ENCODE measurements at regions not wholly inside any gene's neighbourhood (a gene's known extent, or its start where the extent isn't known, plus 50 kb on each side); places are given as distances from the start of the nearest gene placed in this dataset.
"Not testable (repeated sequence)": the region's sequence is repeated elsewhere in the genome, so short reads cannot be mapped to it uniquely, and the experiment has no call there.

GRCh38 chr1:80531182-80531581 lies 1269.6 kb upstream of the ADGRL2 start:
- Histone ChIP-seq H3K9ac (ENCODE audit: extremely low read depth, low read length, poor library complexity, severe bottlenecking) (no peak overlapping the region), H3K36me3 (ENCODE audit: control insufficient read depth, insufficient read depth, low read length) (no peaks in the 10 kb centered on the region), H3K4me3 (ENCODE audit: low read length) (no peak overlapping the region), H3K4me1 (ENCODE audit: control insufficient read depth, insufficient read depth, low read length) (no peaks in the 10 kb centered on the region), H3K27me3 (ENCODE audit: control insufficient read depth, insufficient read depth, low read length, poor library complexity, severe bottlenecking) (no peaks in the 10 kb centered on the region), H3K9me3 (ENCODE audit: control insufficient read depth, low read length) (no peaks in the 10 kb centered on the region), H3K27ac (ENCODE audit: low read depth, low read length) (no peak overlapping the region)
- 73% methylated on average over 2 of the region's 2 CpGs; no CpG with 5 or more reads in 1 of the 2 experiments for WGBS, 2 experiments (ENCODE audit: insufficient coverage in 1 of 2, insufficient read length in 1 of 2)
- Mint-ChIP-seq H3K4me1 (peaks cover 30% of the 10 kb centered on the region), H3K27ac (no peak overlapping the region), H3K9me3 (no peaks in the 10 kb centered on the region), H3K4me3 (no peak overlapping the region), H3K27me3 (ENCODE audit: insufficient read depth) (no peaks in the 10 kb centered on the region), H3K36me3 (ENCODE audit: low read depth) (no peaks in the 10 kb centered on the region)
- TF ChIP-seq CTCF (conservative IDR thresholded peaks at IDR 0.05), result no peak
- DNase-seq, result no peak

- Histone ChIP-seq H3K27ac (ENCODE audit: low read depth, low read length) (no peak overlapping the region), H3K4me3 (ENCODE audit: low read length) (no peak overlapping the region), H3K4me1 (ENCODE audit: control insufficient read depth, insufficient read depth, low read length) (no peaks in the 10 kb centered on the region), H3K9me3 (ENCODE audit: control insufficient read depth, low read length) (no peaks in the 10 kb centered on the region), H3K27me3 (ENCODE audit: control insufficient read depth, insufficient read depth, low read length, poor library complexity, severe bottlenecking) (no peaks in the 10 kb centered on the region), H3K9ac (ENCODE audit: extremely low read depth, low read length, poor library complexity, severe bottlenecking) (no peak overlapping the region), H3K36me3 (ENCODE audit: control insufficient read depth, insufficient read depth, low read length) (no peaks in the 10 kb centered on the region)
- H3K9me3 Mint-ChIP-seq, result no peaks in the 10 kb centered on the region
- no peaks in the 10 kb centered on the region for H3K36me3 Mint-ChIP-seq (ENCODE audit: low read depth)
- H3K4me1 Mint-ChIP-seq, result peaks cover 17% of the 10 kb centered on the region
- DNase-seq, result no peak
- H3K27ac Mint-ChIP-seq, result no peak overlapping the region
- H3K27me3 Mint-ChIP-seq (ENCODE audit: insufficient read depth), result no peaks in the 10 kb centered on the region
- no peak for TF ChIP-seq CTCF (conservative IDR thresholded peaks at IDR 0.05)
- 33% methylated on average over 1 of the region's 2 CpGs; no CpG with 5 or more reads in 1 of the 2 experiments for WGBS, 2 experiments (ENCODE audit: insufficient coverage in 1 of 2, insufficient read length in 1 of 2)
- H3K4me3 Mint-ChIP-seq, result no peak overlapping the region
Measured at GRCh38 chr1:80529546-80529945, 1271.2 kb upstream of the ADGRL2 start.

- H3K4me1 Mint-ChIP-seq, result no peaks in the 10 kb centered on the region
- no peaks in the 10 kb centered on the region for H3K36me3 Mint-ChIP-seq (ENCODE audit: low read depth)
- no peak overlapping the region for H3K9ac ChIP-seq (ENCODE audit: extremely low read depth, low read length, poor library complexity, severe bottlenecking)
- H3K4me3 Mint-ChIP-seq, result no peak overlapping the region
- no peaks in the 10 kb centered on the region for H3K9me3 Mint-ChIP-seq
- no peaks in the 10 kb centered on the region for H3K27me3 Mint-ChIP-seq (ENCODE audit: insufficient read depth)
- TF ChIP-seq CTCF (conservative IDR thresholded peaks at IDR 0.05), result no peak
- H3K27ac Mint-ChIP-seq, result no peak overlapping the region
- no peak for DNase-seq
- H3K27me3 ChIP-seq (ENCODE audit: control insufficient read depth, insufficient read depth, low read length, poor library complexity, severe bottlenecking), result no peaks in the 10 kb centered on the region
- no peak overlapping the region for H3K27ac ChIP-seq (ENCODE audit: low read depth, low read length)
- 96% methylated on average over 1 of the region's 1 CpG; no CpG with 5 or more reads in 1 of the 2 experiments for WGBS, 2 experiments (ENCODE audit: insufficient coverage in 1 of 2, insufficient read length in 1 of 2)
- H3K4me1 ChIP-seq (ENCODE audit: control insufficient read depth, insufficient read depth, low read length), result no peaks in the 10 kb centered on the region
- no peaks in the 10 kb centered on the region for H3K9me3 ChIP-seq (ENCODE audit: control insufficient read depth, low read length)
- no peak overlapping the region for H3K4me3 ChIP-seq (ENCODE audit: low read length)
- no peaks in the 10 kb centered on the region for H3K36me3 ChIP-seq (ENCODE audit: control insufficient read depth, insufficient read depth, low read length)
Measured at GRCh38 chr1:80523861-80524260, 1276.9 kb upstream of the ADGRL2 start.

GRCh38 chr1:80523071-80523470 lies 1277.7 kb upstream of the ADGRL2 start:
- not testable (repeated sequence) for H3K4me3 ChIP-seq (ENCODE audit: low read length); H3K4me3 Mint-ChIP-seq; H3K9me3 Mint-ChIP-seq; H3K9ac ChIP-seq (ENCODE audit: extremely low read depth, low read length, poor library complexity, severe bottlenecking); H3K36me3 Mint-ChIP-seq (ENCODE audit: low read depth); H3K36me3 ChIP-seq (ENCODE audit: control insufficient read depth, insufficient read depth, low read length); H3K4me1 ChIP-seq (ENCODE audit: control insufficient read depth, insufficient read depth, low read length); H3K27ac ChIP-seq (ENCODE audit: low read depth, low read length); H3K27me3 ChIP-seq (ENCODE audit: control insufficient read depth, insufficient read depth, low read length, poor library complexity, severe bottlenecking); H3K9me3 ChIP-seq (ENCODE audit: control insufficient read depth, low read length); H3K27me3 Mint-ChIP-seq (ENCODE audit: insufficient read depth); H3K27ac Mint-ChIP-seq; DNase-seq; H3K4me1 Mint-ChIP-seq

All from endodermal cell (in vitro differentiated cells).